ENCODE measurements at regions not wholly inside any gene's neighbourhood (a gene's known extent, or its start where the extent isn't known, plus 50 kb on each side); places are given as distances from the start of the nearest gene placed in this dataset.
"Not testable (repeated sequence)": the region's sequence is repeated elsewhere in the genome, so short reads cannot be mapped to it uniquely, and the experiment has no call there.

GRCh38 chr5:102554082-102554481 lies 55.3 kb upstream of the SLCO6A1 start:
- DNase-seq, result no peak

- peak; percentile 1 for DNase-seq
These were observed 55.9 kb upstream of the SLCO6A1 start for GRCh38 chr5:102554728-102555127.

- no peak for DNase-seq
These were observed 63.3 kb upstream of the SLCO6A1 start for GRCh38 chr5:102561894-102562760.

GRCh38 chr5:102570747-102571146 lies 71.9 kb upstream of the SLCO6A1 start:
- no peak for DNase-seq

GRCh38 chr5:102578362-102578761 lies 79.6 kb upstream of the SLCO6A1 start:
- no peak for DNase-seq

GRCh38 chr5:102579379-102579778 lies 80.6 kb upstream of the SLCO6A1 start:
- no peak for DNase-seq

GRCh38 chr5:102581011-102581410 lies 82.2 kb upstream of the SLCO6A1 start:
- DNase-seq, result no peak

GRCh38 chr5:102582696-102583095 lies 83.9 kb upstream of the SLCO6A1 start:
- no peak for DNase-seq

- DNase-seq, result peak; percentile 93
These were observed 84.7 kb upstream of the SLCO6A1 start for GRCh38 chr5:102583276-102584124.

- no peak for DNase-seq
These were observed 90.9 kb upstream of the SLCO6A1 start for GRCh38 chr5:102589661-102590060.

GRCh38 chr5:102590467-102590866 lies 91.7 kb upstream of the SLCO6A1 start:
- no peak for DNase-seq

- no peak for DNase-seq
These were observed 92.8 kb upstream of the SLCO6A1 start for GRCh38 chr5:102591650-102592049.

- DNase-seq, result not testable (repeated sequence)
These were observed 93.8 kb upstream of the SLCO6A1 start for GRCh38 chr5:102592586-102592985.

- no peak for DNase-seq
These were observed 95.4 kb upstream of the SLCO6A1 start for GRCh38 chr5:102594192-102594591.

GRCh38 chr5:102595332-102595731 lies 96.5 kb upstream of the SLCO6A1 start:
- DNase-seq, result no peak

GRCh38 chr5:102596113-102596512 lies 97.3 kb upstream of the SLCO6A1 start:
- no peak for DNase-seq

- DNase-seq, result no peak
These were observed 98.2 kb upstream of the SLCO6A1 start for GRCh38 chr5:102596951-102597350.

GRCh38 chr5:102599289-102599688 lies 100.5 kb upstream of the SLCO6A1 start:
- DNase-seq, result no peak

- no peak for DNase-seq
These were observed 102.2 kb upstream of the SLCO6A1 start for GRCh38 chr5:102600964-102601363.

- no peak for DNase-seq
These were observed 104.9 kb upstream of the SLCO6A1 start for GRCh38 chr5:102603670-102604069.

- no peak for DNase-seq
These were observed 109.6 kb upstream of the SLCO6A1 start for GRCh38 chr5:102608414-102608813.

GRCh38 chr5:102611312-102611711 lies 112.5 kb upstream of the SLCO6A1 start:
- DNase-seq, result no peak

- DNase-seq, result no peak
These were observed 114.9 kb upstream of the SLCO6A1 start for GRCh38 chr5:102613661-102614060.
